ENCODE measurements at regions not wholly inside any gene's neighbourhood (a gene's known extent, or its start where the extent isn't known, plus 50 kb on each side); places are given as distances from the start of the nearest gene placed in this dataset.

- TF ChIP-seq CTCF (IDR thresholded peaks at IDR 0.05) = no peak
- no peak for TF ChIP-seq POLR2A (IDR thresholded peaks at IDR 0.05)
These were observed 1056.3 kb upstream of the CNTN5 start for GRCh38 chr11:97964332-97965004.

Data from Peyer's patch (tissue), 4 donors.